Iris pigment epithelial cell (primary cell): ENCODE measurements at regions not wholly inside any gene's neighbourhood (a gene's known extent, or its start where the extent isn't known, plus 50 kb on each side); places are given as distances from the start of the nearest gene placed in this dataset.
"Not testable (repeated sequence)": the region's sequence is repeated elsewhere in the genome, so short reads cannot be mapped to it uniquely, and the experiment has no call there.

Experiments used
- DNase-seq: peaks from one replicate; pipeline ENCODE4 v3.0.0-alpha.2; 2011; ENCODE audit warnings: low read depth

DNA sequence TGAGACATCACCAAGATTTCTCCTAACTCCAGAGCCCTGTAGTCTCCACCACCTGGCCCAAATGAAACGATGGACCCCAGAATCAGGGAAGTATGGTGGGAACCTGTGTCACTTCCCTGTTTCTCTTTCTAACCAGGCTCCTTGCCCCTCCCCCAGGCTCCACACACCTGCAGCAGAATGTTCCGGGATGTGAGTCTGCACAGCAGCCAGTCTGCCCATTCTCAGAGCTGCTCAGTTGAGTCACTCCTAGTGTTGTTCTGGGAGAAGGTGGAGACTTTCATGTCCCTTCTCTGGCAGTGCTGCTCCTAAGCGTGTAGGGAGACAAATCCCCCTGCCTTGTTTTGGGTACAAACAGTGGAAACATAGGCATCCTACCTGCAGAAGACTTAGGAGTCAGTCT is 76.0 kb upstream of the XPA start:
- no peak for DNase-seq

DNA sequence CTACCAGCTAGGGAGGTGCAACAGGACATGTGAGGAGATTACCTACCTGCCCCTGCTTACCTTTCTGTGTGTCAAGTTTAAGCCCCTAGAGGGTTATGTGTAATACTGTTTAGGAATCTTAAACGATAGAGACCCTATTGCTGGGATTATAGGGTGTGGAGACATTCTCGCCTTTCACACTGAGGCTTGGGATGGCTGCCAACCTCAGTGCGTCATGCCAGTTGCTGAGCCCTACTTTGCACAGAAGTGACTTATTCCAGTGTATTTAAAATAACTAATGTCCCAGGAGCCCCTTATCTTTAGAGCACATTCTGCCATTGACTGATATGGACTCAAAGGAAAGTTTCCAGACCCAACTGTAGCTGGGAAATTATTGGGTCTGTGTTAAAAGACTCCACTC is 76.6 kb upstream of the XPA start:
- peak; percentile 33 for DNase-seq

DNA sequence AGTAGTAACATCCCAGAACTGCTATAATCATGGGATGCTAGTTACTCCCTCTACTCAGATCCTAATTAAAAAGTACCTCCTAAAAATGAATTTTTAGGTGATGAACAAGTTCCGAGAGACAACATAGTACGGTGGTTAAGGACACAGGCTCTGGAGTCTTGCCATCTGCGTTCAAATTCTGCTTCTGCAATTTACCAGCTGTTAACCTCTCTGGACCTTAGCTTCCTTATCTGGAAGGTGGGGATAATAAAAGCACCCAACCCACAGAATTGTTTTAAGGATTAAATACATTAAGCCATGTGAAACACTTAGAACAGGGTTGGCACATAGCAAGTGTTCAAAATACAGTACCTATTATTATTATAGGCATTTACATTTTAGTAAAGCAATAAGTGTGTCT is 77.5 kb upstream of the XPA start:
- no peak for DNase-seq

DNA sequence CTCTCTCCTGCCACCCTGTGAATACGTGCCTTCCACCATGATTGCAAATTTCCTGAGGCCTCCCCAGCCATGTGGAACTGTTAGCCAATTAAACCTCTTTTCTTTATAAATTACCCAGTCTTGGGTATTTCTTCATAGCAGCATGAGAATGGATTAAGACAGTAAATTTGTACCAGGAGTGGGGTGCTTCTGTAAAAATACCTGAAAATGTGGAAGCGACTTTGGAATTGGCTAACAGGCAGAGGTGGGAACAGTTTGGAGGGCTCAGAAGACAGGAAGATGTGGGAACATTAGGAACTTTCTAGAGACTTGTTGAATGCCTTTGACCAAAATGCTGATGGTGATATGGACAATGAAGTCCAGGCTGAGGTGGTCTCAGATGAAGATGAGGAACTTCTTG is 74.3 kb upstream of the FOXE1 start:
- DNase-seq: not testable (repeated sequence)

DNA sequence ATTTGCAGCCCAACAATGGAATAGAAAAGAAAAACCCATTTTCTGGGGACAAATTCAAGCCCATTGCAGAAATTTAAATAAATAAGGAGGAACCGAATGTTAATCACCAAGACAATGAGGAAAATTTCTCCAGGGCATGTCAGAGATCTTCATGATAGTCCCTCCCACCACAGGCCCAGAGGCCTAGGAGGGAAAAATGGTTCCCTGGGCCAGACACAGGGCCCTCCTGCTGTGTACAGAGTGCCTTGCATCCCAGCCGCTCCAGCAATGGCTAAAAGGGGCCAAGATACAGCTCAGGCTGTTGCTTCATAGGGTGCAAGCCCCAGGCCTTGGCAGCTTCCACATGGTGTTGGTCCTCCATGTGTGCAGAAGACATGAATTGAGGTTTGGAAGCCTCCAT is 73.4 kb upstream of the FOXE1 start:
- no peak for DNase-seq

DNA sequence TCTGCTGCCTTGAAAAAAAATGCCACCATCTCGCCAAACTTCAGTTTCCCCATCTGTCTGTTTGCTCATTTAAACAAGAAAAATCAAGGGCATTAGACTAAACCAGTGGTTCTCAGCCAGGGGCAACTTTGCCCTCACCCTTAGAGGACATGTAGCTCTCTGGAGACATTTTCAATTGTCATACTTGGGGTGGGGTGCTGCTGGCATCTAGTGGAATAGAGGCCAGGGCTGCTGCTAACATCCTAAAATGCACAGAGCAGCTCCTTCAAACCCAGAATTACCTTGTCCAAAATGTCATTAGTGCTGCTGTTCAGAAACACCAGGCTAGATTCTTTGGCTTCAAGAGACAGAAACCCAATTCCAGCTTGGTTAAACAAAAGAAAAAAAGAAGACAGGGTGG is 71.1 kb upstream of the FOXE1 start:
- DNase-seq: no peak

DNA sequence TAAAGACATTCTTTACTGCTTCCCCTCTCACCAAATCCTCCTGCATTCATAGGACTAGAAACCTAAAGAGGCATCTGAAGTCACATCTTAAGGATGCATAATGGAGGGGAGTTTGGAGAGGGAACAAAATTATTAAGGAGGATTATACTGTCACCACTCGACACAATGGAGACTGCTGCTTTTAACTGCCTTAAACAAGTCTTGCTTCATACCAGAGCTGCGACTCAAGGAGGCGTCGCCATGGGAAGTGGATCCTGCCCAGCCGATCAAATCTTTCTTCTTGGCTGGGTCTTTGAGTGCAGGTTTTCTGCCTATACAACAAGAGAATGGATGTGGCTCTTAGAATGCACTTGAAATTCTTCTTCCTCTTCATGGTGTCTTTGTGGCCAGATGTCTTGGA is 66.7 kb upstream of the FOXE1 start:
- peak; percentile 37 for DNase-seq

DNA sequence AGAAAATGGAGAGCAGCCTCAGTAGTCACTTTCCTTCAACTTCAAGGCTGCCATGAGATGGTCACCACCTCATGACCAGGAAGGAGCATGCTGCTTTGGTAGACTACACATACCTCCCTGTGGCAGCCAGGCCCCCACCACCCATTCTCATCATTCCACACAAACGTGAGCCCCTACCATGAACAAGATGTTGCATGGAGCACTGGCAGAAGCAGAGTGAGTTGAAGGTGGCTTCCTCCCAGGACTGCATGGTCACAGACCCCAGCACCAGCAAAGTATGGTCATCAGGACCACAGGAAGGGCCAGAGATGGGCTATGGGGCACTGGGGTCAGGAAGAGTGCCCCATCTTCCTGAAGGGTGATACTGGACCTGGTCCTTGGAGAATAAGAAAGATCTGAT is 65.5 kb upstream of the FOXE1 start:
- DNase-seq: no peak

DNA sequence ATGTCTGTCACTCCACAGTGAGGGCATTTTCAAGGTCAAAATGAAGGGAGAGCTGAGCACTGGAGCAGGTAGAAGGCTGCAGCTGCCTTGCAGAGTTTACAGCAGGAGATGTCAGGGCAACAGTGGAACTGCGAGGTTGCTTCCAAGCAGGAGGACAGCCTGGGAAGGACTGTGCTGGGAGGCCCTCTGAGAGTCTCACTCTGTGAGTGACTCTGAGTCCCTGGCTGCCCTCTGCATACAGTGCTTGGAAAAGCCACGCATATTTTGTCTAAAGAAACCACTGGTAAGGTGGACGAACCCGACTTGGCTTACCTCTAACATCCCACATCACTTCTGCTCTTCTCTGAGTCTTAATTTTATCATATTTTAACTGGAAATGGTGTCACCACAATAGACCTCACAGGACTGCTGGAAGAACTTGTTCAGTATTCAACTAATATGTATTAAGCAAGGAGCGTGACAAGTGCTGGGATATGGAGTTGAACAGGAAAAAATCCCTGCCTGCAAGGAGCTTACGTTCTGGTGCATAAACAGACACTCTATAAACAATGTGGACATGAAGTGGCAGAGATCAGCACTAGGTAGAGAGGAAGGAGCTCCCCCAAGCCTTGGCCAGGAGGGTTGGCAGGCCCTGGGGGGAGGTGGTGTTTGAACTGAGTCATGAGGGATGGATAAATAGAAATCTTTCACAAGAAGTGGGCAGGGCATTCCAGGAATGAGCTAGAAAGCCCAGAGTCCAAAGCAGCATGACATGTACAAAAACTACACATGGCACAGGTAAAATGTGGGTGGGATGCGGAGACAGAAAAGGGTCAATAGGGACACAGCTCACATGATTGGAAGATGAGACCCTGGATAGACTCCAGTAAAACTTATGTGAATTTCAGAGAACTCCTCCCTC is 64.0 kb upstream of the FOXE1 start:
- DNase-seq: peak; percentile 18

DNA sequence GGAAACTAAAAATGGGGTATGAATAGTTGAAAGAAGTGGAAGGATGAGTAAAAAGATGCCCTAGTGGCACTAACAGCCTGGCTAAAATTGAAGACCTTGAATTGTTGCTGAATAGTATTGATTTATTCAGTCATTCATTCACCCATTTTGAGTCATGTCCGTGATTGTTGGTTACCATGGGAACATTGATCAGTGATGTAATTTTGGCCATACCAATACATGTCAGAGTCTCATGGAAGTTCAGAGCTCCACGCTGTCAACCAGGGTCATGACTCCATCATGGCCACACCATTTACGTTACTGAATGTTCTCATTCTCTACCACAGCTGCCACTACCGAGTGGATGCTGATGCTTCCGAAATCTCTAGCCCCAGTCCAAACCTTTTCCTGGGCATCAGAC is 62.5 kb upstream of the FOXE1 start:
- no peak for DNase-seq

DNA sequence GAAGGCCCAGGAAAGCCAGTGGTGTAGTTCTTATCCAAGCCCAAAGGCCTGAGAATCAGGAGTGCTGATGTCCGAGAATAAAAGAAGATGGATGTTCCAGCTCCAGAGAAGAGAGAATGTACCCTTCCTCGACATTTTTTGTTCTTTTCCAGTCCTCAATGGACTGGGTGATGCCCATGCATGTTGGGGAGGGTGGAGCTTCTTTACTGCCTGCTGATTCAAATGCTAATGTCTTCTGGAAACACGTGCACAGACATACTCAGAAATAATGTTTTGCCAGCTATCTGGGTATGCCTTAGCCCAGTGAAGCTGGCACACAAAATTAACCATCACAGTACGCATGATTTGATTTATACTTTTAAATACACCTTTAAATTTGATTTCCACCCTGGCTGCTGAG is 61.5 kb upstream of the FOXE1 start:
- DNase-seq: no peak

DNA sequence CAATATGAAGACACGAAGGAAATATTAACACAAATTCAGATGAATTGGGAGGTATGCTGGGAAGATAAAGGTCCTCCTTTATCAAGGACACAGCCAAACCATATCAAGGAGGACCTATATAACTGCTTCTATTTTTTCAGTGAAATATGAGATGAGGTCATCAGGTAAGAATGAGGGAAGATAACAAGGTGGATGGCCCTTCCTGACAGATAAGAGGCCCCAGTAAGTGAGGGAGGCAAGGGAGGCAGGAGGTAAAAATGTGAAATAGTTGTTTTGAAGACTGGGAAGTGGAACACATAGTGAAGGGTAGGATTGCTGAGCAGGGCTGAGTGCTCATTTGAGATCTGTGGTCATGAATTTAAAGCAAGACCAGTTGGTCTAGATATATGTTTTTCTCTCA is 60.0 kb upstream of the FOXE1 start:
- no peak for DNase-seq

DNA sequence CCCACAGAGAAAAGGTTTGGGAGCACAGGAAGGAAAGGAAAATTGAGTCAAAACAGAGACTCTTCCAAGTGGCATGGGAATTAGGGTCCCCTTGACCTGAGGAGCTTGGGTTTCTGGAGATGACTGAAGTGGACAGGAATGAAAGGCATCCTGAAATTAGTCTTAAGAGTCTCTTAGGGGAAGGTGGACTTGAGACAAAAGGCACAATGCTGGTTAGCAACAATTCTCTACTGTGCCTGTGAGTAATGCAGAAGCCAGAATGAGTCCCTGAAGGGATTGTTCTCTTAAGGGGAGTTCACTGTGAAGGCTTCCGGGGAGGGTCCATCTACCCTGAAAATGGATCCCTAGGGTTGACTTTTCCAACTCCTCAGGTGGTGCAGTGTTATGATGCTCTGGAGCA is 58.4 kb upstream of the FOXE1 start:
- DNase-seq: no peak

DNA sequence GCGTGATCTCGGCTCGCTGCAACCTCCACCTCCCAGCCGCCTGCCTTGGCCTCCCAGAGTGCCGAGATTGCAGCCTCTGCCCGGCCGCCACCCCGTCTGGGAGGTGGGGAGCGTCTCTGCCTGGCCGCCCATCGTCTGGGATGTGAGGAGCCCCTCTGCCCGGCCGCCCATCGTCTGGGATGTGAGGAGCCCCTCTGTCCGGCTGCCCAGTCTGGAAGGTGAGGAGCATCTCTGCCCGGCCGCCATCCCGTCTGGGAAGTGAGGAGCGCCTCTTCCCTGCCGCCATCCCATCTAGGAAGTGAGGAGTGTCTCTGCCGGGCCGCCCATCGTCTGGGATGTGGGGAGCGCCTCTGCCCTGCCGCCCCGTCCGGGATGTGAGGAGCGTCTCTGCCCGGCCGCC is 56.9 kb upstream of the FOXE1 start:
- DNase-seq: not testable (repeated sequence)

DNA sequence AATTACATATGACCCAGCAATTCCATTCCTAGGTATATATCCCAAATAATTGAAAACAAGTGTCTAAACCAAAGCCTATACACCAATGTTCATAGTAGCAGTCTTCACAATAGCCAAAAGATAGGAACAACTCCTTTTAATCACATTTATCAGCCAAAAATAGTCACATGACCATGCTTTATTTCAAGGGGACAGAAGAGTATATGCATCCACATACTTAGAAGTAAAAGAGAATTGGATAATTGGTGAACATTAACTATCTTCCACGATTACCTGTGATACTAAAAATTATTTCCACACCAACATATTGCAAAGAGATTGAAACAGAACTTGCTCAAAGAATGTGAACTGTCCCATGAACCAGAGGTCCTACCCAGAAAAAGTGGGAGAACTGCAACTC is 51.8 kb upstream of the FOXE1 start:
- no peak for DNase-seq

DNA sequence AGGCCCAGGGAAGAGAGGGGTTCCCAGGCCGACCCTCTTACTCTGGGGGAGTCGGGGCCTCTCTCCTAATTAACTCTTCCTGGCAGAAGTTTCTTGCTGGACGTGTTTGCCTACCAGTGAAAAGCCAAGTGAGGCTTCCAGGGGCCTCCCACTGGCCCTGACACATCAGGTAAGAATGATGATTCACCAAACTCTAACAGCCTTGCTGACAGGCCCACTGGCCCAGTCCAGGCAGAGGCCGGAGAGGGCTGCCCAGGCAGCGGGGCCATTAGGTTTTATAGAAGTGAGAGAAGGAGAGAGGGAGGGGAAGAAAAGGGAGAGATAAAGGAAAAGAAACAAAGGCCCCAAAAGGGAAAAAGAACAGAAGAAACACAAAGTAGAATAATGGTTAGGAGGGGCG is 50.8 kb upstream of the FOXE1 start:
- peak; percentile 67 for DNase-seq

DNA sequence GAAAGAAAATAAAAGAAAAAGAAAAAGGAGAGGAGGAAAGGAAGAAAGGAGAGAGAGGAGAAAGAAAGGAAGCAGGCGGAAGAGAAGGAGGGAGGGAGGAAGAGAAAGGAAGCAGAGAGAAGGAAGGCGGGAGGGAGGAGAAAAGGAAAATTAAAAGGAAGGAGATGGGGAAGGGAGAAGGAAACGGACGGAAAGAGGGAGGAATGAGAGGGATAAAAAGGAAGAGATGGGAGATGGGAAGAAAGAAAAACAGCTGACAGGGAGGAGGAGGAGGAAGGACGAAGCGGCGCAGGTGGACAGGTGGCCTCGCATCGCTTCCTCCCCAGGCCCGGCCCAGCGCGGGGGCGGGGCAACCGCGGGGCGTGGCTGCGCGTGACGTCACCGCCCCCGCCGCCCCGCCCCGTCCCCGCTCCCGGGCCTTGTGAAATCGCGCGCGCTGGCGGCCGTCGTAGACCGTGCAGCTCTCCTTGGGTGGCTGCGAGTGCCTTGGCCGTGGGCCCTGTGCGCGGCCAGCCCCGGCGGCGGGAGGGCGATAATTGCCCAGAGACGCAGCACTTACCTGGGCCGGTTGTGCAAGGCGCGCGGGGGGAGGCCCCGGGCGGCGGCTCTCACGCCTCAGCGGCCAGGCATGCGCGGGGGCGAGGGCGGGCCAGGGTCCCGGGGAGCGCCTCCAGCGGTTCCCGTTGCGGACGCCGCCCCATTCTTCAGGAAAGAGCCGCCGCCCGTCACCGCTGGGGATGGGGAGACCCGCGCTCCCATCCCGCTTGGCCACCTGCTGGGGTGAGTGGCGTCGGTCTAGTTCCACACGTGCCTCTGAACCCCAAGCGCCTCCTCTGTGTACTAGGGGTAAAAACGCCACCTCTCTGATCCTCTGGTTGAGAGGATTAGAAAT is 49.6 kb upstream of the FOXE1 start:
- peak; percentile 44 for DNase-seq
